Skeletal muscle cell (primary cell): ENCODE measurements at regions not wholly inside any gene's neighbourhood (a gene's known extent, or its start where the extent isn't known, plus 50 kb on each side); places are given as distances from the start of the nearest gene placed in this dataset.

ENCODE experiments used
- DNase-seq: peaks from one replicate; pipeline ENCODE4 v3.0.0-alpha.2; 2010; ENCODE audit warnings: low read depth
- H3K4me3 ChIP-seq: 2 replicates; pipeline ENCODE4 v1.5.1; 2011; ENCODE audit warnings: low read depth, mild to moderate bottlenecking, control low read depth, low read length, moderate library complexity

GRCh38 chr1:86233403-86233802 is 76.8 kb upstream of the COL24A1 start:
- H3K4me3 ChIP-seq = no peak overlapping the region

GRCh38 chr1:86231076-86231475 is 74.5 kb upstream of the COL24A1 start:
- DNase-seq = no peak
- H3K4me3 ChIP-seq = no peak overlapping the region

More at GRCh38 chr1:86233403-86233802, 76.8 kb upstream of the COL24A1 start:
- no peak for DNase-seq

DNA sequence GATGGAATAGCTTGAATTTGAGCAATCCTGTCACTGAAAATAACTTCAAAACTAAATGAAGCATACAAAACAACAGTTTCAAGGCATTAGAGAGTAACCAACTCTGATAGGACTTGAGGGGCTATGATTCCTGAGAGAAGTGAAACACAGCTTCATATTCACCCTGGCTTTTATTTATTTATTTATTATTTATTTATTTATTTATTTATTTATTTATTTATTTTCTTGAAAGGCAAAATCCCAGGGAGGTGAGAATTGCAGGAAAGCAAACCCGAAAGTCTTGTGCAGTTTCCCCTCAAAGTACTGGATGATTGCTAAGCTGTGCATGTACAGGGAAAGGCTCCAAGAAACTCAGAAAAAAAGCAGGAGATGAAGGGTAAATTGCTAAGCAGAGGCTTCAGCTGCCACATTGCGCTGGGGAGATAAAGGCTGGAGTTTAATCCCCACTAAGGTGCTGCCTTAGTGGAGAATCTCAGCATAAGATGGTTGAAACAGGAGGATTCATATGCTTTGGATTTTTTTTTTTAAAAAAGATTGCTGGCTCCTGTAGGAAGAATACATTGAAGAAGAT is 72.9 kb upstream of the COL24A1 start:
- H3K4me3 ChIP-seq = no peak overlapping the region
- DNase-seq = no peak

DNA sequence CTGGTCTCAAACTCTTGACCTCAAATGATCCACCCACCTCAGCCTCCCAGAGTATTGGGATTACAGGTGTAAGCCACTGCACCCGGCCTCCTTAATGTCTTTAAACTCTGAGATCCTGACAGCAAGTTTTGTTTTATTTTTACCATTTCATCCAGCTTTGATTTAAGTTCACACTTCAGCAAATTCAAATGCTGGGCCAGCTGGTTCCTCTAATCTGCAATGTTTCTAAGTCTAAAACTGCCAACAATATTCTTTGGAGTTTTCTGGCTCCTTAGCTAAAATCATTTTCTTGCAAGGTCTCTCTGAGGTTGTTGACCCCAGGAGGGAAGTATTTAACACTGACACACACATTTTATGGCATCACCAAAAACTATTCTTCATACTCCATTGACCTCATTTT is 72.0 kb upstream of the COL24A1 start:
- no peak overlapping the region for H3K4me3 ChIP-seq
- DNase-seq = no peak

GRCh38 chr1:86227026-86227425 is 70.5 kb upstream of the COL24A1 start:
- DNase-seq = no peak
- no peak overlapping the region for H3K4me3 ChIP-seq

DNA sequence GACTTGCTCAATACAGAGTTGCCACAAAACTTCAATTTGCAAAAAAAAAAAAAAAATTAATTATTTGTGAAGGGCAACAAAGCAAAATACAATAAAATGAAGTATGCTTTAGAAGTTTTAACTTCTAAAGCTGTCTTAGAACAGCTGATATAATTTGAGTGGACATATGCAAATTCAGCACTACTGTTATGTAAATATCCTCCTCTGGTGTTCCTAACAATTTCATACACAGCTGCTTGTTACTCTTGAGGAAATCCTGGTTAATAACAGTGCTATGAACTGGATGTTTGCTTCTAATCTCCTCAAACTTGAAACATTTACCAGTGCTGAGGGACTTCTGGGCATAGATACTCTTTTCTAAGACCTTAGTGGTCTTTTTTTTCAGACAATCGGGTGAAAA is 69.6 kb upstream of the COL24A1 start:
- H3K4me3 ChIP-seq = no peak overlapping the region
- DNase-seq = no peak

DNA sequence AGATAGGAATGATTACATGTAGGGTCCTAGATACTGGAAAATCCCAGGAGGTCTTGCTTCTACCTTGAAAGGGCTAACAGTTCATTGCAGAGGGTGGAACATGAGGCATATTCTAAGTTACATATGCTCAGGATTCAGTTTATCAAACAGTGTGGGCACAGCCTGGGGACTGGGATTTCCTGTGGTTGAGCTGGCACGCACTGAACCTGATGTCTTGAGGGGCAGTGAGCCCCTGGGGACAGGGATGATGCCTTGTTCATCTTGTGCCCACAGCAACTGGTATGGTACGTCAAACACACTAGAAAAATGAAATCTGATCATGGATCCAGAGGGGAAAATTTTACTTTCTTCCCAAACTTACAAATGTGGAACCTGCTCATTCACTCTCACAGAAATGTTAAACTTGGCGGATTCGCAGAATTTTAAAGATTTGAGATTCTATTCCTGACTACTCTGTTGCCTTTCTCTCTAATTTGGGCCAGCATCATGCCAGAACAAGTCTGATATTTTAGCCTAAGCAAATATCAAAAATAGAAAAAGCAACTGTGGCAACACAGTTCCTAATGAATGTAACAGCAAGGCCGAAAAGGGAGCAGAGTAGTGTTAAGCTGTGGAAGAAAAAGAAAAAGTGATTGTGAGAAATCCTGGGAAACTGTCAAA is 68.2 kb upstream of the COL24A1 start:
- no peak for DNase-seq
- H3K4me3 ChIP-seq = no peak overlapping the region

DNA sequence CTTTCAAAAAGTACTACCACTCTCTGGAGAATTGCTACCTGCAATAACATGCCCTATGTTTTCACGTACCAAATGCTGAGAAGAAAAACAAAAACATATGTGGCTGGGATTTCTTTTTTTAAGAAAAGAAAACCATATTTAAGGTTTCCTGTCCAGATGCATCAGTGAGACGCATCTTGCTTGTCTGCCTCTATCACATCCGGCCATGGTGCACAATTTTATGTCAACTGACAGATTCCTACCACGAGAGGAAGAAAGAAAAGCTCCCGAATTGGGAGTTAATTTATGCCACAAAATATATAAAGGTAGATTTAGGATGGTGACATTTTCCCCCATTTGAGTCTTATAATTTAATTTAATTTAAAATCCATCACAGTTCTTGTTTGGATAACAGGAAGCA is 62.3 kb upstream of the COL24A1 start:
- no peak for DNase-seq
- H3K4me3 ChIP-seq = no peak overlapping the region

DNA sequence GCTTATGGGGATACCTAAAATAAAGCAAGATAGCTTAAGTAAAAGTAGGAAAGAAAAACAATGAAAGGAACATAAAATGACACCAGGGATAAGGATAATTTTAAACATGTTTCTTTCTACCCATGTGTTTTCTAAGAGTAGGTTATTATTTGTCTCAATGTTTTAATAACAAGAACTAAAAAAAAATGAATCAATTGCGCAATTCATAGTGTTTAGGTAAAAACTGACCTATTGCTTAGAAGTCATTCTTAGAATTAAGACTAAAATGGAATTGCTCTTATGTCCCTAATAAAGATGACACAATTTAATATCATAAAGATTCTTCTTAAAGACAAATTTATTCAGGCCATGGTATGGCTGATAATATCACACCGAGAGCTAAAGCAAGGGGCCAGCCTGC is 58.0 kb upstream of the COL24A1 start:
- no peak for DNase-seq
- no peak overlapping the region for H3K4me3 ChIP-seq

DNA sequence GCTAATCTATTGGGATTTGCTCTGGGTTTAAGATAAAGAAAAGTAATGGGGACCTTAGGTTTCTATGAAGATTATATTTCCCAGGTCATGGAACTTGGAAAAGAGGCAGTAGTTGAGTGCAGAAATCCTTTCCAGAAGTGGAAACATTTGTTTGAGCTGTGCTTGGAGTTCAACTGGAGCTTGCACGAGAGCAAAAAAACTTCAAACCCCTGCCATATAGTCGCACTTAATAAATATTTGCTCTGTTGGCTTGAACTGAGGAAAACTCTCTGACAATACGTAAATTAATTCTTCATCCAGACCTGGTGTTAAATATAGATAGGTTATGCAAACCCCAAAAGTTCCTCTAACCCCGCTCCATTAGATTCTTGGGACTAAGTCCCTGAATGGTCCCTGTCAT is 52.8 kb upstream of the COL24A1 start:
- no peak for DNase-seq
- no peak overlapping the region for H3K4me3 ChIP-seq

DNA sequence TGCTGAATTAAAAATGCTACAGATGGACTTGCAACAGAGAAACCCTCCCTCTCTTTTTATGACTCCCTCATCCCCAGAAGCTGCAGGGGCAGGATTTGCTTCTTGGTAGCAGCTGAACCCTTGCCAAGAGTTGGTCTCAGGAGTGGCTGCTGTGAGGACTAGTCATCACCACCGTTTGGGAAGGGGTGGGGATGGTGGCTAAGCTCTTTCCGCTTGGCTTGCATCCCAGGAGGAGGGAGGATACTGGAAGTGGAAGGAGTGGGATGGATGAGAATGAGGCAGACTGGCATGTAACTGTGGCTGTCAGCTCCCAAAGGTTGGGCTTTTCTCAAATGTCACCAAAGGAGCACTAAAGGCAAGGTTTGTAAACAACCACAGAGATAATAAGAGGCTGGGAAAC is 50.8 kb upstream of the COL24A1 start:
- peak; percentile 99 for DNase-seq

More for the DNA sequence above, 50.8 kb upstream of the COL24A1 start:
- no peak overlapping the region for H3K4me3 ChIP-seq
